HEK293T (cell line): ENCODE measurements at regions not wholly inside any gene's neighbourhood (a gene's known extent, or its start where the extent isn't known, plus 50 kb on each side); places are given as distances from the start of the nearest gene placed in this dataset.

Experiments
- CTCF ChIA-PET: fragments of 350-600 bp; formaldehyde crosslinking; extraction: SDS; loops from one replicate; lab custom pipeline; 2021; ENCODE audit warnings: antibody characterized with exemption, inconsistent platforms; lab: Yijun Ruan, JAX
- POLR2A ChIA-PET: fragments of 350-600 bp; formaldehyde crosslinking; extraction: SDS; loops from one replicate; lab custom pipeline; 2020; ENCODE audit warnings: antibody characterized with exemption, inconsistent platforms; lab: Yijun Ruan, JAX
- DNase-seq: peaks from one replicate; pipeline ENCODE4 v3.0.0; 2012; ENCODE audit warnings: mixed read lengths; ENCODE audit errors: extremely low spot score
- ARNT ChIP-seq: fragments of 450-650 bp; IDR thresholded peaks from 2 replicates; pipeline ENCODE4 v1.6.1; 2017; ENCODE audit warnings: mild to moderate bottlenecking
- BHLHE40 ChIP-seq: fragments of 450-650 bp; IDR thresholded peaks from 2 replicates; pipeline ENCODE4 v1.6.1; 2016; ENCODE audit warnings: mild to moderate bottlenecking, moderate library complexity, borderline replicate concordance
- CTBP1 ChIP-seq: fragments of 450-650 bp; IDR thresholded peaks from 2 replicates; pipeline ENCODE4 v1.6.1; 2016; ENCODE audit warnings: borderline replicate concordance
- ELF4 ChIP-seq: fragments of 450-650 bp; IDR thresholded peaks from 2 replicates; pipeline ENCODE4 v1.6.1; 2017; ENCODE audit warnings: antibody characterized with exemption
- FOXA1 ChIP-seq: fragments of 450-650 bp; IDR thresholded peaks from 2 replicates; pipeline ENCODE4 v1.6.1; 2016; ENCODE audit warnings: mild to moderate bottlenecking
- FOXK2 ChIP-seq: fragments of 450-650 bp; IDR thresholded peaks from 2 replicates; pipeline ENCODE4 v1.6.1; 2016; ENCODE audit warnings: mild to moderate bottlenecking
- FOXM1 ChIP-seq: fragments of 450-650 bp; IDR thresholded peaks from 2 replicates; pipeline ENCODE4 v1.6.1; 2017; ENCODE audit warnings: mild to moderate bottlenecking, borderline replicate concordance
- HDGF ChIP-seq: fragments of 450-650 bp; IDR thresholded peaks from 2 replicates; pipeline ENCODE4 v1.6.1; 2017; ENCODE audit warnings: antibody characterized with exemption, borderline replicate concordance
- L3MBTL2 ChIP-seq: fragments of 450-650 bp; conservative IDR thresholded peaks from 2 replicates; pipeline ENCODE4 v1.6.1; 2016; ENCODE audit warnings: mild to moderate bottlenecking
- LEF1 ChIP-seq: fragments of 450-650 bp; IDR thresholded peaks from 2 replicates; pipeline ENCODE4 v1.6.1; 2017; ENCODE audit warnings: mild to moderate bottlenecking, borderline replicate concordance
- NFRKB ChIP-seq: fragments of 450-650 bp; IDR thresholded peaks from 2 replicates; pipeline ENCODE4 v1.6.1; 2016; ENCODE audit warnings: mild to moderate bottlenecking, moderate library complexity
- SP1 ChIP-seq: fragments of 450-650 bp; IDR thresholded peaks from 2 replicates; pipeline ENCODE4 v1.6.1; 2017
- SUZ12 ChIP-seq: fragments of 450-650 bp; IDR thresholded peaks from 2 replicates; pipeline ENCODE4 v1.6.1; 2016; ENCODE audit warnings: mild to moderate bottlenecking
- TARDBP ChIP-seq: fragments of 450-650 bp; IDR thresholded peaks from 2 replicates; pipeline ENCODE4 v1.6.1; 2016
- ZNF384 ChIP-seq: fragments of 450-650 bp; IDR thresholded peaks from 2 replicates; pipeline ENCODE4 v1.6.1; 2016
- TF ChIP-seq, protein P1 (sequence below): fragments of 450-650 bp; IDR thresholded peaks from 2 replicates; pipeline ENCODE4 v1.6.1; 2016

DNA sequence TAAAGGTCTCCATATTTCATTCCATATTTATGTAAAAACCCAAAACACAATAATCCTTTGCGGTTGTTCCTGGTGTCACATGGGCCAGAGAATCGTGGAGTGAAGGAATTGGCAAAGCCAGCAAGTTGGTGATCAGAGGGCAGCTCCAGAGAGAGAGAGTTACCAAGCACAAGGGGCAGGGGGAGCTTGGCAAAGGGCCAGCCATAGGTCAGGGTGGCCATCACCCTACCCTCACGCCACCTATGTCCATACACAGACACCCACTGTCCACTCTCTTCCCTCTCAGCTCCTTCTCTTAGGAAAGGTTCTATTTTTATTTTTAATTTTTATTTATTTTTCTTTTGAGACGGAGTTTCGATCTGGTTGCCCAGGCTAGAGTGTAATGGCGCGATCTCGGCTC is 163.2 kb upstream of the JARID2 start:
- ChIA-PET POLR2A (no interaction called here), CTCF (interaction anchor here (1.0 kb wide), 1 partner anchor 11 kb away, joined by 3 read pairs; no protein-coding TSS in a partner anchor)
- DNase-seq: no peak
- TF ChIP-seq, protein P1, sequence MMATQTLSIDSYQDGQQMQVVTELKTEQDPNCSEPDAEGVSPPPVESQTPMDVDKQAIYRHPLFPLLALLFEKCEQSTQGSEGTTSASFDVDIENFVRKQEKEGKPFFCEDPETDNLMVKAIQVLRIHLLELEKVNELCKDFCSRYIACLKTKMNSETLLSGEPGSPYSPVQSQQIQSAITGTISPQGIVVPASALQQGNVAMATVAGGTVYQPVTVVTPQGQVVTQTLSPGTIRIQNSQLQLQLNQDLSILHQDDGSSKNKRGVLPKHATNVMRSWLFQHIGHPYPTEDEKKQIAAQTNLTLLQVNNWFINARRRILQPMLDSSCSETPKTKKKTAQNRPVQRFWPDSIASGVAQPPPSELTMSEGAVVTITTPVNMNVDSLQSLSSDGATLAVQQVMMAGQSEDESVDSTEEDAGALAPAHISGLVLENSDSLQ: no peak
- no peak for TF ChIP-seq SP1
- TF ChIP-seq BHLHE40: no peak
- TF ChIP-seq HDGF: no peak
- TF ChIP-seq ELF4: no peak
- no peak for TF ChIP-seq TARDBP
- TF ChIP-seq NFRKB: no peak
- TF ChIP-seq FOXK2: no peak
- TF ChIP-seq LEF1: no peak
- TF ChIP-seq ARNT: no peak
- no peak for TF ChIP-seq FOXA1
- no peak for TF ChIP-seq FOXM1
- no peak for TF ChIP-seq CTBP1
- no peak for TF ChIP-seq L3MBTL2
- no peak for TF ChIP-seq SUZ12

DNA sequence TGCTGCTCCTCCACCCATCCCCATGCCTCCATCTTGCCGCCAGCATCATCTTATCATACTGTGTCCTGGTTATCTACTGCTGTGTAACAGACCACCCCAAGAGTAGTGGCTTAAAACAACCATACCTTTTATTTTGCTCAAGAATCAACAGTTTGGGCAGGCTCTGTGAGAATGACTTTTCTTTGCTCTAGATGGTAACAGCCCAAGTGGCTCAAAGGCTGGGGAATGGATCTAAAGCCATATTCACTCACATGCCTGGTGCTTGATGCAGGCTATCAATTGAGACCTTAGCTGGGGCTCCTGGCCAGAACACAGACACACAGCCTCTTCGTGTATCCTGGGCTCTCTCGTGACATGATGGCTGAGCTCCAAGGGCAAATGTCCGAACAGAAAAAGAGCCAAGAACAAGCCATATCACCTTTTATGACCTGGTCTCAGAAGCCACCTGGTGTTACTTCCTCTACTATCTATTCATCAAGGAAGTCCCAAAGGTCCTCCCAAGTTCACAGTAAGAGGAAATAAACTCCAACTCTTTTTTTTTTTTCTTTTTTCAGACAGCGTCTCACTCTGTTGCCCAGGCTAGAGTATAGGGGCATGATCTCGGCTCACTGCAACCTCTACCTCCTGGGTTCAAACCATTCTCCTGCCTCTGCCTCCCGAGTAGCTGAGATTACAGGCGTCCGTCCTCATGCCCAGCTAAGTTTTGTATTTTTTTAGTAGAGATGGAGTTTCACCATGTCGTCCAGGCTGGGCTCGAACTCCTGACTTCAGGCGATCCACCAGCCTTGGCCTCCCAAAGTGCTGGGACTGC is 159.3 kb upstream of the JARID2 start:
- CTCF ChIA-PET: no interaction called here
- POLR2A ChIA-PET: no interaction called here
- DNase-seq: no peak
- TF ChIP-seq FOXK2: no peak
- no peak for TF ChIP-seq SP1
- TF ChIP-seq HDGF: no peak
- TF ChIP-seq FOXA1: no peak
- no peak for TF ChIP-seq ZNF384
- no peak for TF ChIP-seq SUZ12
- no peak for TF ChIP-seq L3MBTL2
- TF ChIP-seq LEF1: no peak
- no peak for TF ChIP-seq NFRKB
- no peak for TF ChIP-seq BHLHE40
- TF ChIP-seq ELF4: no peak
- TF ChIP-seq, protein P1: no peak
- no peak for TF ChIP-seq TARDBP
- no peak for TF ChIP-seq CTBP1
- no peak for TF ChIP-seq FOXM1
- no peak for TF ChIP-seq ARNT

DNA sequence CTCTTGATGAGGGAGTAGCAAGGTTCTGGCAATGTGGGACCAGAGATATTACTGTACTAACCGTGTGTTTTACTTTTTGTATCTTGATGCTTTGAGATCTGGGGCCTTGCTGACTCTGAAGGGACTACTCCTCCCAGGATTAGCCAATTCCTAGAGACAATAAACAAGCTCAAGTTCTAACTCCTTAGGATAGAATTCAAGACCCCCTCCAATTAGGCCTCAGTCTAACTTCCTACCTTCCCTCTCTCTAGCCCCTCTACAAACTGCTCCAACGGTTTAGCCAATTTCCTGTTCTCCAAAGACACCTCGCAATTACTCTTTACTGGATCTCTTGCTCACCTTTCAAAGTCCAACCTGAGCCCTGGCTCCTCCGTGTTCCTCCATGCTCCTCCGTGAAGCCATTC is 158.7 kb upstream of the JARID2 start:
- ChIA-PET POLR2A (no interaction called here), CTCF (interaction anchor here (0.6 kb wide), 1 partner anchor 113 kb away, joined by 3 read pairs; no protein-coding TSS in a partner anchor)
- no peak for DNase-seq
- no peak for TF ChIP-seq ELF4
- TF ChIP-seq BHLHE40: no peak
- no peak for TF ChIP-seq SP1
- no peak for TF ChIP-seq FOXK2
- no peak for TF ChIP-seq TARDBP
- no peak for TF ChIP-seq CTBP1
- TF ChIP-seq HDGF: no peak
- no peak for TF ChIP-seq ZNF384
- TF ChIP-seq FOXA1: no peak
- no peak for TF ChIP-seq L3MBTL2
- no peak for TF ChIP-seq ARNT
- no peak for TF ChIP-seq LEF1
- TF ChIP-seq SUZ12: no peak

DNA sequence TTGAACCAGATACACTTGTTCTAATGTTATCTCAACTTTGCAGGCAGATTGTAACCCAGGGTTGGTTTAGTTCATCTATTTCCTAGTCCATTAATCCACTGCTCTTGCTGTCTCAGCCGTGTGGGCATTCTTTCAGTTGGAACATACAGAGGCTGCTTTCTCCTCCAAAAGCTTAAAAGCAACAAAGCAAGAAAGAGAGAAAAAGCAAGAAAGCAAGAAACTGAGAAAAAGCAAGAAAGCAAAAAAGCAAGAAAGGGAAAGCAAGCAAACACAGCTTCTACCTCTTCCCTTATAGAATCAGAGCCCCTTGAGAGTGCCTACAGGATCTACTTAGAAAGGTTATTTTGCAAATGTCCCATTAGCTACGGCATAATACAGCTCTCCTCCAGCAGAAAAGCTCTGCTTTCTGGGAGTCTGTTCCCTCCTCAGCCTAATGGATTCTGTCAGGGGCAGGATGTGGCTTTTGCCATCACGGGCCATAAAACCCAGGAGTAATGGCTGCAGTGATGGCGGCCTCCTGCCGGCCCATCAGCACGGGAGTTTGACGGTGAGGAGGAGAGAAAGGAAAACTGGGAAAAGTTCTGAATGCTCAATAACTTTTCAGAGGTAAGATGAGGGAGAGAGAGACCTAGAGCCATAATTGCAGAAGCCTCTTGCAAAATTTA is 156.8 kb upstream of the JARID2 start:
- TF ChIP-seq, protein P1: no peak
- TF ChIP-seq FOXA1: no peak
- CTCF ChIA-PET: no interaction called here
- DNase-seq: peak; percentile 42
- POLR2A ChIA-PET: no interaction called here

DNA sequence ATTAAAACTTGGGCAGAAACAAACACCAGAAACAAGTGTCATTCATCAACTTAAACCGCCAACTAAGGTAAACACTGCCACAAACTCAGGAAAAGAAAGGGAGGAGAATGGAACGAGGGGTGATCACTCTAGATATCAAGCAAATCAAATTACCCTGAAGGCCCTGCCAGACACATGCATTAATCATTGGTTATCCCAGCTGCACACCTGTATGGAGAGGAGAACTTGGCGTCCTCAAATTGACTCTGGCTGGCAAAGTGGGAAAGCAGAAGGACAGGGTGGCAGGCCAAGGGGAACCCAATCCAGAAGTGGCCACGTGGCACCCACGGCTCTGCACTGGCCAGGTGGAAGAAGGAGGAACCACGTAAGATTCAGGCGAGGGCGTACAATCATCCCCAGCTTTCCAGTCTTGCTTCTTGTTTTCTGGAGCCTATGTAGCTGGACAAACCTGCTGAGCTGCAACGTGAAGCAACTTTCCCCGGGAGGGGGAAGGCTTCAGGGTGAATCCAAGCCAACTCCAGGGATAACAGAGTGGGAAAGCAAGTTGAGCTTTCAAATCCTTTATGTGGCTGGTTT is 156.2 kb upstream of the JARID2 start:
- POLR2A ChIA-PET: no interaction called here
- DNase-seq: no peak
- TF ChIP-seq LEF1: no peak
- no peak for TF ChIP-seq ARNT
- TF ChIP-seq HDGF: no peak
- TF ChIP-seq FOXK2: no peak
- no peak for TF ChIP-seq ELF4
- no peak for TF ChIP-seq CTBP1
- TF ChIP-seq SP1: no peak
- TF ChIP-seq TARDBP: no peak
- TF ChIP-seq FOXM1: no peak
- no peak for TF ChIP-seq NFRKB
- no peak for TF ChIP-seq L3MBTL2
- TF ChIP-seq SUZ12: no peak
- CTCF ChIA-PET: no interaction called here
